HepG2 (cell line): ENCODE measurements at regions not wholly inside any gene's neighbourhood (a gene's known extent, or its start where the extent isn't known, plus 50 kb on each side); places are given as distances from the start of the nearest gene placed in this dataset.

Experiments
- ATF7-NPFF ChIP-seq: sonication (generic); formaldehyde crosslinking; IDR thresholded peaks from 2 replicates; pipeline ENCODE4 v1.8.1; 2023; ENCODE audit warnings: mild to moderate bottlenecking, low read depth, missing genetic modification reagents, moderate library complexity
- CENPX ChIP-seq: sonication (generic); formaldehyde crosslinking; IDR thresholded peaks from 2 replicates; pipeline ENCODE4 v1.9.0; 2021; ENCODE audit warnings: mild to moderate bottlenecking, missing genetic modification reagents, moderate library complexity
- HMG20A ChIP-seq: IDR thresholded peaks from 2 replicates; pipeline ENCODE4 v1.6.1; 2016; ENCODE audit warnings: borderline replicate concordance
- IRF2 ChIP-seq: IDR thresholded peaks from 2 replicates; pipeline ENCODE4 v1.6.1; 2018; ENCODE audit warnings: missing genetic modification reagents, missing compliant biosample characterization
- KLF15 ChIP-seq: sonication (generic); formaldehyde crosslinking; IDR thresholded peaks from 2 replicates; pipeline ENCODE4 v1.8.1; 2023; ENCODE audit warnings: borderline replicate concordance, mild to moderate bottlenecking, inconsistent platforms, missing genetic modification reagents, mixed read lengths
- SAFB2 ChIP-seq: sonication (generic); formaldehyde crosslinking; IDR thresholded peaks from 2 replicates; pipeline ENCODE4 v1.5.1; 2020; ENCODE audit warnings: missing genetic modification reagents, low read depth, mild to moderate bottlenecking, borderline replicate concordance
- SCMH1 ChIP-seq: sonication (generic); formaldehyde crosslinking; IDR thresholded peaks from 2 replicates; pipeline ENCODE4 v1.9.0; 2021; ENCODE audit warnings: missing genetic modification reagents, mild to moderate bottlenecking, borderline replicate concordance
- SIN3B ChIP-seq: fragments of 150-350 bp; IDR thresholded peaks from 2 replicates; pipeline ENCODE4 v1.6.1; 2014; ENCODE audit warnings: low read length
- SIX1 ChIP-seq: sonication (generic); formaldehyde crosslinking; IDR thresholded peaks from 2 replicates; pipeline ENCODE4 v1.4.0; 2020; ENCODE audit warnings: missing genetic modification reagents, borderline replicate concordance
- SKI ChIP-seq: fragments of 450-650 bp; IDR thresholded peaks from one replicate; pipeline ENCODE4 v1.6.1; 2018; ENCODE audit warnings: mild to moderate bottlenecking; ENCODE audit not compliant: partially characterized antibody
- TARDBP ChIP-seq: sonication (generic); formaldehyde crosslinking; IDR thresholded peaks from 2 replicates; pipeline ENCODE4 v1.8.0; 2022; ENCODE audit warnings: mild to moderate bottlenecking, missing genetic modification reagents
- ZFP36 ChIP-seq: fragments of 150-350 bp; IDR thresholded peaks from 2 replicates; pipeline ENCODE4 v1.6.1; 2018; ENCODE audit warnings: borderline replicate concordance, low read length, low read depth; ENCODE audit not compliant: partially characterized antibody
- ZMYM4 ChIP-seq: sonication (generic); formaldehyde crosslinking; IDR thresholded peaks from 2 replicates; pipeline ENCODE4 v1.8.1; 2023; ENCODE audit warnings: mild to moderate bottlenecking, missing genetic modification reagents
- ZNF274 ChIP-seq: sonication (generic); formaldehyde crosslinking; IDR thresholded peaks from 2 replicates; pipeline ENCODE4 v1.5.1; 2020; ENCODE audit warnings: mild to moderate bottlenecking, missing genetic modification reagents
- ZNF34 ChIP-seq: sonication (generic); formaldehyde crosslinking; IDR thresholded peaks from 2 replicates; pipeline ENCODE4 v1.4.0; 2020; ENCODE audit warnings: mild to moderate bottlenecking, missing genetic modification reagents, borderline replicate concordance
- ZNF432 ChIP-seq: sonication (generic); formaldehyde crosslinking; IDR thresholded peaks from 2 replicates; pipeline ENCODE4 v1.5.0; 2020; ENCODE audit warnings: missing genetic modification reagents, mild to moderate bottlenecking, borderline replicate concordance
- ZNF563 ChIP-seq: sonication (generic); formaldehyde crosslinking; IDR thresholded peaks from 2 replicates; pipeline ENCODE4 v1.8.0; 2022; ENCODE audit warnings: mild to moderate bottlenecking, moderate library complexity, missing genetic modification reagents
- ZNF577 ChIP-seq: sonication (generic); formaldehyde crosslinking; IDR thresholded peaks from 2 replicates; pipeline ENCODE4 v1.4.0; 2020; ENCODE audit warnings: mild to moderate bottlenecking, low read depth, missing genetic modification reagents, borderline replicate concordance
- ZNF776 ChIP-seq: sonication (generic); formaldehyde crosslinking; IDR thresholded peaks from 2 replicates; pipeline ENCODE4 v1.4.0; 2020; ENCODE audit warnings: mild to moderate bottlenecking, missing genetic modification reagents
- TF ChIP-seq, protein P1 (sequence below): IDR thresholded peaks from 2 replicates; pipeline ENCODE4 v1.6.1; 2012; ENCODE audit warnings: low read depth, low read length, improper control_type of control experiment
- TF ChIP-seq, protein P2 (sequence below): sonication (generic); formaldehyde crosslinking; IDR thresholded peaks from 2 replicates; pipeline ENCODE4 v1.4.0; 2020; ENCODE audit warnings: missing genetic modification reagents
- TF ChIP-seq, protein P3 (sequence below): sonication (generic); formaldehyde crosslinking; IDR thresholded peaks from 2 replicates; pipeline ENCODE4 v1.4.0; 2020; ENCODE audit warnings: mild to moderate bottlenecking, missing genetic modification reagents
- TF ChIP-seq, protein P4 (sequence below): sonication (generic); formaldehyde crosslinking; IDR thresholded peaks from 2 replicates; pipeline ENCODE4 v1.8.1; 2023; ENCODE audit warnings: missing genetic modification reagents, inconsistent platforms, borderline replicate concordance

DNA sequence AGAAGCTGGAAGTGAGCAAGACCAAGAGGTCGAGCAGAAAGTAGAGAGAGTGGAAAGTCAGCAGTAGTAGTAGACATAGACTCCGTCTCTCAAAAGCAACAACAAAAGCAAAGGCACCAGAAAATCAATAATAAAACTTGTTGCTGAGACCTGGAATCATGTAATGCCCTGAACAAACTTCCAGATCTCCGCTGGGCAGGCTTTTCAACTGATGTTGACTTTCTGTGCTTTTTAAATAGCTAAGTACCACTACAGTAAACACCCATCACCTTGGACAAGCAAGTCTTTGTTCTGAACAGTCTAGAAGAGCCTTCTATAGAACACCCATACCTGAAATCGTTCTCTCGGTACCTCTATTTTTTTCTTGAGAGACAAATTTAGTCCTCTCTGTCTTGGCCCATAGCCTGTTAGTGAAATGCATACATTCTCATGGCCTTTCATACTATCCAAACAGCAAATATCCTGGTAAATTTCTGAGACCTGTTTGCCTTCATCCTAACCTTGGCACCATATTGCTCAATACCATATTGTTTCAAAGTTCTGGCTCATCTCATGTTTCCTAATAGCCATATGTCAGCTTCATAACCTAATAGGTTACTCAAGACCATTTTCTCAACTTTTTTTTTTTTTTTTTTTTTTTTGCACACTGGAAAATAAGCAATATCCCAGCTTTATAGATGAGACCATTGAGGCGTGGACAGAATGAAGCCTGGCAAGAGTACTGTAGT lies 200.6 kb upstream of the RBPJ start (continued):
- no peak for TF ChIP-seq SAFB2 (CRISPR knock-in tag)
- no peak for TF ChIP-seq ZFP36
- no peak for TF ChIP-seq KLF15 (CRISPR knock-in tag)
- TF ChIP-seq HMG20A (CRISPR knock-in tag) = no peak
- TF ChIP-seq ZNF432 (CRISPR knock-in tag) = no peak
- TF ChIP-seq IRF2 (CRISPR knock-in tag) = no peak
- no peak for TF ChIP-seq ZNF577 (CRISPR knock-in tag)
- TF ChIP-seq, protein P1, sequence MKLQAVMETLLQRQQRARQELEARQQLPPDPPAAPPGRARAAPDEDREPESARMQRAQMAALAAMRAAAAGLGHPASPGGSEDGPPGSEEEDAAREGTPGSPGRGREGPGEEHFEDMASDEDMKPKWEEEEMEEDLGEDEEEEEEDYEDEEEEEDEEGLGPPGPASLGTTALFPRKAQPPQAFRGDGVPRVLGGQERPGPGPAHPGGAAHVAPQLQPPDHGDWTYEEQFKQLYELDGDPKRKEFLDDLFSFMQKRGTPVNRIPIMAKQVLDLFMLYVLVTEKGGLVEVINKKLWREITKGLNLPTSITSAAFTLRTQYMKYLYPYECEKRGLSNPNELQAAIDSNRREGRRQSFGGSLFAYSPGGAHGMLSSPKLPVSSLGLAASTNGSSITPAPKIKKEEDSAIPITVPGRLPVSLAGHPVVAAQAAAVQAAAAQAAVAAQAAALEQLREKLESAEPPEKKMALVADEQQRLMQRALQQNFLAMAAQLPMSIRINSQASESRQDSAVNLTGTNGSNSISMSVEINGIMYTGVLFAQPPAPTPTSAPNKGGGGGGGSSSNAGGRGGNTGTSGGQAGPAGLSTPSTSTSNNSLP = peak; percentile 68; the same call in 1 of the 2 replicates
- peak; percentile 57; the same call in 1 of the 2 replicates for TF ChIP-seq ZMYM4 (CRISPR knock-in tag)
- TF ChIP-seq ATF7-NPFF = no peak
- no peak for TF ChIP-seq CENPX (CRISPR knock-in tag)
- TF ChIP-seq SIN3B = no peak
- TF ChIP-seq, protein P2, sequence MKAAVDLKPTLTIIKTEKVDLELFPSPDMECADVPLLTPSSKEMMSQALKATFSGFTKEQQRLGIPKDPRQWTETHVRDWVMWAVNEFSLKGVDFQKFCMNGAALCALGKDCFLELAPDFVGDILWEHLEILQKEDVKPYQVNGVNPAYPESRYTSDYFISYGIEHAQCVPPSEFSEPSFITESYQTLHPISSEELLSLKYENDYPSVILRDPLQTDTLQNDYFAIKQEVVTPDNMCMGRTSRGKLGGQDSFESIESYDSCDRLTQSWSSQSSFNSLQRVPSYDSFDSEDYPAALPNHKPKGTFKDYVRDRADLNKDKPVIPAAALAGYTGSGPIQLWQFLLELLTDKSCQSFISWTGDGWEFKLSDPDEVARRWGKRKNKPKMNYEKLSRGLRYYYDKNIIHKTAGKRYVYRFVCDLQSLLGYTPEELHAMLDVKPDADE (CRISPR knock-in tag) = no peak
- TF ChIP-seq ZNF563 = no peak
- no peak for TF ChIP-seq ZNF776
- TF ChIP-seq, protein P3, sequence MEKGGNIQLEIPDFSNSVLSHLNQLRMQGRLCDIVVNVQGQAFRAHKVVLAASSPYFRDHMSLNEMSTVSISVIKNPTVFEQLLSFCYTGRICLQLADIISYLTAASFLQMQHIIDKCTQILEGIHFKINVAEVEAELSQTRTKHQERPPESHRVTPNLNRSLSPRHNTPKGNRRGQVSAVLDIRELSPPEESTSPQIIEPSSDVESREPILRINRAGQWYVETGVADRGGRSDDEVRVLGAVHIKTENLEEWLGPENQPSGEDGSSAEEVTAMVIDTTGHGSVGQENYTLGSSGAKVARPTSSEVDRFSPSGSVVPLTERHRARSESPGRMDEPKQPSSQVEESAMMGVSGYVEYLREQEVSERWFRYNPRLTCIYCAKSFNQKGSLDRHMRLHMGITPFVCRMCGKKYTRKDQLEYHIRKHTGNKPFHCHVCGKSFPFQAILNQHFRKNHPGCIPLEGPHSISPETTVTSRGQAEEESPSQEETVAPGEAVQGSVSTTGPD (CRISPR knock-in tag) = peak; percentile 55; the same call in 1 of the 2 replicates
- TF ChIP-seq ZNF274 (CRISPR knock-in tag) = no peak
- TF ChIP-seq, protein P4, sequence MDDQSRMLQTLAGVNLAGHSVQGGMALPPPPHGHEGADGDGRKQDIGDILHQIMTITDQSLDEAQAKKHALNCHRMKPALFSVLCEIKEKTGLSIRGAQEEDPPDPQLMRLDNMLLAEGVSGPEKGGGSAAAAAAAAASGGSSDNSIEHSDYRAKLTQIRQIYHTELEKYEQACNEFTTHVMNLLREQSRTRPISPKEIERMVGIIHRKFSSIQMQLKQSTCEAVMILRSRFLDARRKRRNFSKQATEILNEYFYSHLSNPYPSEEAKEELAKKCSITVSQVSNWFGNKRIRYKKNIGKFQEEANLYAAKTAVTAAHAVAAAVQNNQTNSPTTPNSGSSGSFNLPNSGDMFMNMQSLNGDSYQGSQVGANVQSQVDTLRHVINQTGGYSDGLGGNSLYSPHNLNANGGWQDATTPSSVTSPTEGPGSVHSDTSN (CRISPR knock-in tag) = no peak
- no peak for TF ChIP-seq TARDBP
- no peak for TF ChIP-seq SCMH1 (CRISPR knock-in tag)
- TF ChIP-seq SIX1 = peak; percentile 87
- no peak for TF ChIP-seq SKI
- TF ChIP-seq ZNF34 = no peak
